Fibroblast of lung (primary cell): ENCODE measurements at regions not wholly inside any gene's neighbourhood (a gene's known extent, or its start where the extent isn't known, plus 50 kb on each side); places are given as distances from the start of the nearest gene placed in this dataset.

Experiments used
- DNase-seq, 2 donors: peaks; one replicate each; pipeline versions ENCODE4 v3.0.0 to v3.0.0-alpha.2; 2010; ENCODE audit warnings: low read depth in 2 of 2
- H2AFZ ChIP-seq: 2 replicates; pipeline ENCODE4 v1.5.1; 2012; ENCODE audit warnings: low read length, control low read depth, inconsistent platforms
- H3K27ac ChIP-seq: 2 replicates; pipeline ENCODE4 v1.5.1; 2011; ENCODE audit warnings: low read length, control low read depth; ENCODE audit not compliant: insufficient read depth
- H3K27me3 ChIP-seq: 2 replicates; pipeline ENCODE4 v1.5.1; 2011; ENCODE audit warnings: mild to moderate bottlenecking, low read length; ENCODE audit not compliant: control insufficient read depth, insufficient read depth
- H3K36me3 ChIP-seq: 2 replicates; pipeline ENCODE4 v1.5.1; 2011; ENCODE audit warnings: low read length; ENCODE audit not compliant: control insufficient read depth, insufficient read depth
- H3K4me1 ChIP-seq: 2 replicates; pipeline ENCODE4 v1.5.1; 2011; ENCODE audit warnings: low read length; ENCODE audit not compliant: control insufficient read depth, insufficient read depth; ENCODE audit errors: extremely low read depth
- H3K4me2 ChIP-seq: 2 replicates; pipeline ENCODE4 v1.5.1; 2011; ENCODE audit warnings: low read length, control low read depth; ENCODE audit not compliant: insufficient read depth; ENCODE audit errors: extremely low read depth
- H3K4me3 ChIP-seq, 4 experiments: fragments of 200-600 bp in 1 of 4; sonication (generic) in 1 of 4; replicated peaks in 1 of 4; 2 replicates each; pipeline ENCODE4 v1.5.1; 2011 to 2016; ENCODE audit warnings: low read length in 4 of 4, low read depth in 3 of 4, mild to moderate bottlenecking in 3 of 4, control low read depth in 2 of 4, inconsistent platforms in 1 of 4, mixed read lengths in 1 of 4; ENCODE audit not compliant: insufficient read depth in 1 of 4; ENCODE audit errors: control extremely low read depth in 1 of 4
- H3K79me2 ChIP-seq: 2 replicates; pipeline ENCODE4 v1.5.1; 2012; ENCODE audit warnings: mild to moderate bottlenecking, low read length, inconsistent platforms; ENCODE audit not compliant: control insufficient read depth, insufficient read depth
- H3K9ac ChIP-seq: 2 replicates; pipeline ENCODE4 v1.5.1; 2011; ENCODE audit warnings: mild to moderate bottlenecking, low read length, control low read depth; ENCODE audit not compliant: insufficient read depth
- H3K9me3 ChIP-seq: 2 replicates; pipeline ENCODE4 v1.5.1; 2012; ENCODE audit warnings: low read depth, low read length; ENCODE audit not compliant: control insufficient read depth, insufficient read depth
- H4K20me1 ChIP-seq: 2 replicates; pipeline ENCODE4 v1.5.1; 2011; ENCODE audit warnings: low read length; ENCODE audit not compliant: control insufficient read depth, insufficient read depth; ENCODE audit errors: extremely low read depth
- EZH2 ChIP-seq: IDR thresholded peaks from 2 replicates; pipeline ENCODE4 v1.5.1; 2012; ENCODE audit warnings: low read length, control low read depth, mild to moderate bottlenecking; ENCODE audit errors: missing control alignments
- TF ChIP-seq, protein P1 (sequence below), 2 donors: IDR thresholded peaks in 1 of 2; conservative IDR thresholded peaks in 1 of 2; 1 replicate in 1 of 2; 2 replicates in 1 of 2; pipeline ENCODE4 v1.5.1; 2011 to 2012; ENCODE audit warnings: low read length in 2 of 2, control low read depth in 1 of 2, inconsistent platforms in 1 of 2, low read depth in 1 of 2, mild to moderate bottlenecking in 1 of 2

DNA sequence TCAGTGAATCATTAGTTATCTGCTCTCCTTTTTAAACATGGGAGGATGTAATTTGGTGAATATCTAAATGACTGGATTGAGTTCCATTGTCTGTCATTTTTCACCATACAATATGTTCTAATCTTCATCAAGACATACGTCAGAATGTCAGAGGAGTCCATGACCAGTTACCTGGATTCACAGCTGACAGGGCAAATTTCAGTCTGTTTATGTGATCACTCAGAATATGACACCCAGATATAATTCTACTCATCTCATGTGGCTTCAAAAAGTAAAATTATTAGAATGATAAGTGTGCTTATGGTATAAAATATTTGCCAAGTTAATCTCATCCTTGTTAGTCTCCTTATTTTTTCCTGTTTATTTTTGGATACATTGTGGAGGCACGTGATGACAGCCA, 150.2 kb downstream of the CDC14C start:
- Histone ChIP-seq H3K27me3 (no peaks in the 10 kb centered on the region), H3K4me2 (no peak overlapping the region), H3K79me2 (no peaks in the 10 kb centered on the region), H3K27ac (no peak overlapping the region), H3K4me3 (no peak overlapping the region), H2AFZ (no peak overlapping the region), H3K36me3 (no peaks in the 10 kb centered on the region), H3K9ac (no peak overlapping the region), H3K4me1 (no peaks in the 10 kb centered on the region), H3K9me3 (no peaks in the 10 kb centered on the region), H4K20me1 (no peaks in the 10 kb centered on the region)
- no peak for DNase-seq
- TF ChIP-seq, protein P1, sequence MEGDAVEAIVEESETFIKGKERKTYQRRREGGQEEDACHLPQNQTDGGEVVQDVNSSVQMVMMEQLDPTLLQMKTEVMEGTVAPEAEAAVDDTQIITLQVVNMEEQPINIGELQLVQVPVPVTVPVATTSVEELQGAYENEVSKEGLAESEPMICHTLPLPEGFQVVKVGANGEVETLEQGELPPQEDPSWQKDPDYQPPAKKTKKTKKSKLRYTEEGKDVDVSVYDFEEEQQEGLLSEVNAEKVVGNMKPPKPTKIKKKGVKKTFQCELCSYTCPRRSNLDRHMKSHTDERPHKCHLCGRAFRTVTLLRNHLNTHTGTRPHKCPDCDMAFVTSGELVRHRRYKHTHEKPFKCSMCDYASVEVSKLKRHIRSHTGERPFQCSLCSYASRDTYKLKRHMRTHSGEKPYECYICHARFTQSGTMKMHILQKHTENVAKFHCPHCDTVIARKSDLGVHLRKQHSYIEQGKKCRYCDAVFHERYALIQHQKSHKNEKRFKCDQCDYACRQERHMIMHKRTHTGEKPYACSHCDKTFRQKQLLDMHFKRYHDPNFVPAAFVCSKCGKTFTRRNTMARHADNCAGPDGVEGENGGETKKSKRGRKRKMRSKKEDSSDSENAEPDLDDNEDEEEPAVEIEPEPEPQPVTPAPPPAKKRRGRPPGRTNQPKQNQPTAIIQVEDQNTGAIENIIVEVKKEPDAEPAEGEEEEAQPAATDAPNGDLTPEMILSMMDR (conservative IDR thresholded peaks at IDR 0.05 in 1 of 2, IDR thresholded peaks at IDR 0.05 in 1 of 2; ENCODE audit: low read depth in 1 of 2, low read length in 2 of 2) = no peak
- no peak for TF ChIP-seq EZH2

DNA sequence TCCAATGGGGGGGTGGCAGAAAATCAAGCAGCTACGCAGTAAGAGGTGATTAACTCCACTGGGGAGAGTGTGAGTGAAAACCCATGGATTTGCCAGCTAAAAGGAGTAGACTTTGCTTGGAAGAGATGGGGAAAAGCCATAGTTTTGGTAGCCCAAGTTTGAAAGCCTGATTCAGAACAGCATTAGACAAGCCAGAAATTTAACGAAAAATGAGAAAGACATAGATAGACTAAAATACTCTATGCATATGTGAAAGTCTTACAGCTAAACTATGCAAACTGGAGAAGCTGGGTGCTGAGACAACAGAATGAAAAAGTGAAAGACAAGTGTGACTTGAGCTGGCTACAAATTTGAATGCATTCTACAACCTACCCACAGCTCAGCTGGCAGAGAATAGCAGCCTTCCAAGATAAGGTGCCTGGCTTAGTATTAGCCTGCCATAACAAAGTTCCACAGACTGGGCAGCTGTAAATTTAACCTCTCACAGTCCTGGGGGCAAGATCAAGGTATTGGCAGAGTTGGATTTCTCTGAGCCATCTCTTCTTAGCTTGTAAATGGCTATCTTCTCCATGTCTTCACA, 156.6 kb downstream of the CDC14C start:
- Histone ChIP-seq H3K9me3 (no peaks in the 10 kb centered on the region), H3K4me3 (no peak overlapping the region), H3K27me3 (no peaks in the 10 kb centered on the region), H3K27ac (no peak overlapping the region), H3K4me2 (no peak overlapping the region), H3K9ac (no peak overlapping the region), H3K79me2 (no peaks in the 10 kb centered on the region), H3K4me1 (no peaks in the 10 kb centered on the region), H3K36me3 (no peaks in the 10 kb centered on the region), H2AFZ (no peak overlapping the region), H4K20me1 (no peaks in the 10 kb centered on the region)
- DNase-seq = no peak
- TF ChIP-seq EZH2 = no peak
- TF ChIP-seq, protein P1 (conservative IDR thresholded peaks at IDR 0.05 in 1 of 2, IDR thresholded peaks at IDR 0.05 in 1 of 2; ENCODE audit: low read depth in 1 of 2, low read length in 2 of 2) = no peak

DNA sequence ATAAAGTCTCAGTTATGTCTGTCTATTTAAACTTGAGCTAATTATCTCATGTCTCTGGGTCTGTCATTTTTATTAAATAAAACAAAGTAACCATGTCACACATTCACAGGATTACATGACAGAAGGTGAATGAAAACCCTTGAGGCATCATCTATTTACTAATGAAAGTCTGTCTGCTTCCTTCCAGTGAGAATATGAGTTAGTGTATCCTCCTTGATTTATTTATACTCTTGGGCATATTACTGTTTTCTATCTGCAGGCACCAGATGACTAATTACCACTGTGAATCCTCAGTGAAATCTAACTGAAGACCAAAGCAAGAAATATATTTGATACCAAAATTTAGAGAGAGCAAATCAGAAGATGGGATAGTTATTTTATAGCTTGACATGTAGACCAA, 163.7 kb downstream of the CDC14C start:
- no peaks in the 10 kb centered on the region for H4K20me1 ChIP-seq
- H3K4me1 ChIP-seq = no peaks in the 10 kb centered on the region
- no peaks in the 10 kb centered on the region for H3K79me2 ChIP-seq
- H3K4me3 ChIP-seq = no peak overlapping the region
- H3K4me2 ChIP-seq = no peak overlapping the region
- no peak overlapping the region for H3K27ac ChIP-seq
- H3K36me3 ChIP-seq = no peaks in the 10 kb centered on the region
- no peak for TF ChIP-seq EZH2
- TF ChIP-seq, protein P1 (conservative IDR thresholded peaks at IDR 0.05 in 1 of 2, IDR thresholded peaks at IDR 0.05 in 1 of 2; ENCODE audit: low read depth in 1 of 2, low read length in 2 of 2) = no peak
- no peak for DNase-seq
- no peaks in the 10 kb centered on the region for H3K9me3 ChIP-seq
- no peak overlapping the region for H2AFZ ChIP-seq
- no peak overlapping the region for H3K9ac ChIP-seq
- no peaks in the 10 kb centered on the region for H3K27me3 ChIP-seq
